ENCODE measurements at regions not wholly inside any gene's neighbourhood (a gene's known extent, or its start where the extent isn't known, plus 50 kb on each side); places are given as distances from the start of the nearest gene placed in this dataset.
"Not testable (repeated sequence)": the region's sequence is repeated elsewhere in the genome, so short reads cannot be mapped to it uniquely, and the experiment has no call there.

GRCh38 chr4:171002246-171002645, 811.0 kb upstream of the GALNTL6 start:
- no peaks in the 10 kb centered on the region for H3K27me3 Mint-ChIP-seq
- no peaks in the 10 kb centered on the region for H3K4me1 Mint-ChIP-seq (ENCODE audit: low read depth in 2 of 2)
- no peak for ATAC-seq
- no peak for DNase-seq (ENCODE audit: low spot score)
- H3K4me3 Mint-ChIP-seq, result no peak overlapping the region
- H3K36me3 Mint-ChIP-seq, result no peaks in the 10 kb centered on the region
- no peak overlapping the region for H3K27ac Mint-ChIP-seq
- H3K9me3 Mint-ChIP-seq, result peaks cover 32% of the 10 kb centered on the region

- Mint-ChIP-seq H3K4me3 (no peak overlapping the region), H3K36me3 (peaks cover 4% of the 10 kb centered on the region), H3K9me3 (peaks cover 21% of the 10 kb centered on the region), H3K27me3 (no peaks in the 10 kb centered on the region), H3K4me1 (ENCODE audit: low read depth in 2 of 2) (no peaks in the 10 kb centered on the region), H3K27ac (no peak overlapping the region)
- peak in 1 of 2 donors; percentile 27 for ATAC-seq
- no peak for DNase-seq (ENCODE audit: low spot score)
These were observed 822.1 kb upstream of the GALNTL6 start for GRCh38 chr4:170990989-170991589.

GRCh38 chr4:170988446-170988845, 824.8 kb upstream of the GALNTL6 start:
- ATAC-seq (no peak), DNase-seq (ENCODE audit: low spot score) (no peak)
- no peak overlapping the region for H3K4me3 Mint-ChIP-seq
- no peaks in the 10 kb centered on the region for H3K27me3 Mint-ChIP-seq
- peaks cover 16% of the 10 kb centered on the region for H3K9me3 Mint-ChIP-seq
- H3K27ac Mint-ChIP-seq, result no peak overlapping the region
- H3K4me1 Mint-ChIP-seq (ENCODE audit: low read depth in 2 of 2), result no peaks in the 10 kb centered on the region
- H3K36me3 Mint-ChIP-seq, result peaks cover 4% of the 10 kb centered on the region

- Mint-ChIP-seq H3K4me3 (no peak overlapping the region), H3K27me3 (no peaks in the 10 kb centered on the region), H3K9me3 (peaks cover 11% of the 10 kb centered on the region), H3K4me1 (ENCODE audit: low read depth in 2 of 2) (no peaks in the 10 kb centered on the region), H3K27ac (no peak overlapping the region), H3K36me3 (no peaks in the 10 kb centered on the region)
- DNase-seq (ENCODE audit: low spot score), result no peak
- ATAC-seq, result no peak
These were observed 833.5 kb upstream of the GALNTL6 start for GRCh38 chr4:170979736-170980135.

- Mint-ChIP-seq H3K27me3 (no peaks in the 10 kb centered on the region), H3K9me3 (peaks cover 12% of the 10 kb centered on the region), H3K4me3 (no peak overlapping the region), H3K36me3 (no peaks in the 10 kb centered on the region), H3K4me1 (ENCODE audit: low read depth in 2 of 2) (no peaks in the 10 kb centered on the region), H3K27ac (no peak overlapping the region)
- DNase-seq (ENCODE audit: low spot score) (no peak), ATAC-seq (no peak)
These were observed 834.2 kb upstream of the GALNTL6 start for GRCh38 chr4:170978990-170979389.

GRCh38 chr4:170949084-170949483, 859.3 kb upstream of the AADAT start:
- no peak overlapping the region for H3K27ac Mint-ChIP-seq
- no peaks in the 10 kb centered on the region for H3K36me3 Mint-ChIP-seq
- H3K9me3 Mint-ChIP-seq, result peaks cover 11% of the 10 kb centered on the region
- no peak for ATAC-seq
- no peak overlapping the region for H3K4me3 Mint-ChIP-seq
- H3K4me1 Mint-ChIP-seq (ENCODE audit: low read depth in 2 of 2), result no peaks in the 10 kb centered on the region
- no peaks in the 10 kb centered on the region for H3K27me3 Mint-ChIP-seq
- DNase-seq (ENCODE audit: low spot score), result no peak

GRCh38 chr4:170940043-170940724, 850.4 kb upstream of the AADAT start:
- Mint-ChIP-seq H3K4me3 (no peak overlapping the region), H3K9me3 (peaks cover 23% of the 10 kb centered on the region), H3K27me3 (no peaks in the 10 kb centered on the region), H3K36me3 (peaks cover 14% of the 10 kb centered on the region), H3K4me1 (ENCODE audit: low read depth in 2 of 2) (no peaks in the 10 kb centered on the region), H3K27ac (no peak overlapping the region)
- no peak for ATAC-seq
- DNase-seq (ENCODE audit: low spot score), result no peak

- Mint-ChIP-seq H3K4me3 (no peak overlapping the region), H3K9me3 (peaks cover 25% of the 10 kb centered on the region), H3K36me3 (peaks cover 14% of the 10 kb centered on the region), H3K27ac (no peak overlapping the region), H3K4me1 (ENCODE audit: low read depth in 2 of 2) (no peaks in the 10 kb centered on the region), H3K27me3 (no peaks in the 10 kb centered on the region)
- DNase-seq (ENCODE audit: low spot score), result no peak
- no peak for ATAC-seq
These were observed 848.8 kb upstream of the AADAT start for GRCh38 chr4:170938588-170938987.

GRCh38 chr4:170931321-170931720, 841.6 kb upstream of the AADAT start:
- DNase-seq (ENCODE audit: low spot score) (no peak), ATAC-seq (no peak)
- no peak overlapping the region for H3K4me3 Mint-ChIP-seq
- no peaks in the 10 kb centered on the region for H3K4me1 Mint-ChIP-seq (ENCODE audit: low read depth in 2 of 2)
- H3K27ac Mint-ChIP-seq, result no peak overlapping the region
- H3K36me3 Mint-ChIP-seq, result no peaks in the 10 kb centered on the region
- peaks cover 9% of the 10 kb centered on the region for H3K9me3 Mint-ChIP-seq
- no peaks in the 10 kb centered on the region for H3K27me3 Mint-ChIP-seq

GRCh38 chr4:170888660-170889059, 798.9 kb upstream of the AADAT start:
- H3K4me1 Mint-ChIP-seq (ENCODE audit: low read depth in 2 of 2), result no peaks in the 10 kb centered on the region
- ATAC-seq, result no peak
- no peak overlapping the region for H3K27ac Mint-ChIP-seq
- peaks cover 6% of the 10 kb centered on the region for H3K36me3 Mint-ChIP-seq
- no peak overlapping the region for H3K4me3 Mint-ChIP-seq
- H3K27me3 Mint-ChIP-seq, result no peaks in the 10 kb centered on the region
- H3K9me3 Mint-ChIP-seq, result peaks cover 14% of the 10 kb centered on the region
- DNase-seq (ENCODE audit: low spot score), result no peak

GRCh38 chr4:170887396-170887795, 797.6 kb upstream of the AADAT start:
- no peak overlapping the region for H3K27ac Mint-ChIP-seq
- H3K9me3 Mint-ChIP-seq, result peaks cover 13% of the 10 kb centered on the region
- H3K4me1 Mint-ChIP-seq (ENCODE audit: low read depth in 2 of 2), result no peaks in the 10 kb centered on the region
- no peak for DNase-seq (ENCODE audit: low spot score)
- H3K36me3 Mint-ChIP-seq, result peaks cover 6% of the 10 kb centered on the region
- H3K4me3 Mint-ChIP-seq, result no peak overlapping the region
- H3K27me3 Mint-ChIP-seq, result no peaks in the 10 kb centered on the region
- no peak for ATAC-seq

GRCh38 chr4:170884969-170885570, 795.3 kb upstream of the AADAT start:
- Mint-ChIP-seq H3K36me3 (peaks cover 6% of the 10 kb centered on the region), H3K4me3 (no peak overlapping the region), H3K27ac (no peak overlapping the region), H3K9me3 (peaks cover 12% of the 10 kb centered on the region), H3K4me1 (ENCODE audit: low read depth in 2 of 2) (no peaks in the 10 kb centered on the region), H3K27me3 (no peaks in the 10 kb centered on the region)
- ATAC-seq (no peak), DNase-seq (ENCODE audit: low spot score) (no peak)

- not testable (repeated sequence) for DNase-seq (ENCODE audit: low spot score); H3K36me3 Mint-ChIP-seq; H3K9me3 Mint-ChIP-seq; ATAC-seq; H3K4me1 Mint-ChIP-seq (ENCODE audit: low read depth in 2 of 2); H3K27ac Mint-ChIP-seq; H3K4me3 Mint-ChIP-seq; H3K27me3 Mint-ChIP-seq
These were observed 791.9 kb upstream of the AADAT start for GRCh38 chr4:170881646-170882045.

GRCh38 chr4:170875868-170876267, 786.1 kb upstream of the AADAT start:
- Mint-ChIP-seq H3K27ac (no peak overlapping the region), H3K4me3 (no peak overlapping the region)
- no peak for ATAC-seq

More at GRCh38 chr4:170875868-170876267, 786.1 kb upstream of the AADAT start:
- H3K36me3 Mint-ChIP-seq, result no peaks in the 10 kb centered on the region
- no peak for DNase-seq (ENCODE audit: low spot score)
- no peaks in the 10 kb centered on the region for H3K27me3 Mint-ChIP-seq
- H3K9me3 Mint-ChIP-seq, result peaks cover 2% of the 10 kb centered on the region
- no peaks in the 10 kb centered on the region for H3K4me1 Mint-ChIP-seq (ENCODE audit: low read depth in 2 of 2)

All from natural killer cell treated with Interleukin-12 subunit alpha and Interleukin-12 subunit beta and Interleukin-15 and Interleukin-18, amount 100 ng/mL, for 72 hours (primary cell).